HepG2 (cell line): ENCODE measurements at regions not wholly inside any gene's neighbourhood (a gene's known extent, or its start where the extent isn't known, plus 50 kb on each side); places are given as distances from the start of the nearest gene placed in this dataset.

Experiments used
- ATAC-seq: fragments of 200-7000 bp; cut with Tn5 transposase; 3 replicates; pipeline ENCODE4 v1.9.1; 2020; ENCODE audit warnings: mild to moderate bottlenecking, moderate library complexity
- BruUV-seq: library from RNA; stranded (reverse); fragments of 400-500 nt; replicated peaks from 2 replicates; lab custom pipeline; 2021; lab: Mats Ljungman, UMichigan
- CTCF ChIA-PET: fragments of 300-600 bp; formaldehyde crosslinking; extraction: SDS; loops from one replicate; lab custom pipeline; 2021; ENCODE audit warnings: low total read pairs, inconsistent platforms, low intra/inter-chr PET ratio; lab: Yijun Ruan, JAX
- POLR2A ChIA-PET: fragments of 350-600 bp; sonication (Branson Sonifier 250); formaldehyde crosslinking; loops from one replicate; lab custom pipeline; 2020; ENCODE audit warnings: antibody characterized with exemption, inconsistent platforms; lab: Yijun Ruan, JAX
- DNase-seq: peaks from one replicate; pipeline ENCODE4 v3.0.0-alpha.2; 2015; ENCODE audit warnings: low spot score
- FAIRE-seq: peaks from 3 replicates; lab custom pipeline; 2011; peaks lifted over from hg19 to GRCh38; lab: Jason Lieb, UNC
- H2AFZ ChIP-seq: one replicate; pipeline ENCODE4 v1.6.1; 2011; ENCODE audit warnings: low read length, inconsistent platforms
- H3K27ac ChIP-seq: fragments of 300-600 bp; 3 replicates; pipeline ENCODE4 v1.8.0; 2011; ENCODE audit warnings: mixed run types, mild to moderate bottlenecking, mixed read lengths, low read length, inconsistent platforms; ENCODE audit not compliant: insufficient read depth; ENCODE audit errors: extremely low read length
- H3K27me3 ChIP-seq, 2 experiments: fragments of 200-600 bp in 1 of 2; 2 replicates in 1 of 2; 3 replicates in 1 of 2; pipeline versions ENCODE4 v1.6.0 to v1.8.0; 2011; ENCODE audit warnings: low read length in 2 of 2, mild to moderate bottlenecking in 2 of 2, moderate library complexity in 2 of 2, inconsistent platforms in 1 of 2; ENCODE audit not compliant: insufficient read depth in 2 of 2, control insufficient read depth in 1 of 2
- H3K36me3 ChIP-seq, 2 experiments: fragments of 200-600 bp in 1 of 2; replicated peaks in 1 of 2; 2 replicates in 1 of 2; 3 replicates in 1 of 2; pipeline versions ENCODE4 v1.5.1 to v1.8.0; 2011; ENCODE audit warnings: low read length in 2 of 2, inconsistent platforms in 1 of 2; ENCODE audit not compliant: insufficient read depth in 2 of 2, control insufficient read depth in 1 of 2
- H3K4me1 ChIP-seq: 2 replicates; pipeline ENCODE4 v1.5.1; 2012; ENCODE audit warnings: low read length, inconsistent platforms; ENCODE audit not compliant: insufficient read depth
- H3K4me2 ChIP-seq: 2 replicates; pipeline ENCODE4 v1.6.0; 2011; ENCODE audit warnings: low read depth, low read length, inconsistent platforms
- H3K4me3 ChIP-seq, 3 experiments: fragments of 200-600 bp in 1 of 3; sonication (generic), shearing (Covaris generic) in 1 of 3; replicated peaks in 1 of 3; 2 replicates each; pipeline ENCODE4 v1.5.1; 2011 to 2016; ENCODE audit warnings: low read length in 3 of 3, inconsistent platforms in 2 of 3, low read depth in 2 of 3, mild to moderate bottlenecking in 2 of 3, control low read depth in 1 of 3, mixed read lengths in 1 of 3; ENCODE audit not compliant: insufficient read depth in 1 of 3
- H3K79me2 ChIP-seq: one replicate; pipeline ENCODE4 v1.6.1; 2011; ENCODE audit warnings: low read length, inconsistent platforms; ENCODE audit not compliant: insufficient read depth
- H3K9ac ChIP-seq: 2 replicates; pipeline ENCODE4 v1.6.0; 2011; ENCODE audit warnings: mild to moderate bottlenecking, low read depth, low read length, inconsistent platforms; ENCODE audit not compliant: insufficient read depth
- H3K9me3 ChIP-seq: 2 replicates; pipeline ENCODE4 v1.5.1; 2012; ENCODE audit warnings: mild to moderate bottlenecking, low read length
- H4K20me1 ChIP-seq: 2 replicates; pipeline ENCODE4 v1.6.0; 2011; ENCODE audit warnings: inconsistent platforms, mild to moderate bottlenecking, low read length, moderate library complexity; ENCODE audit not compliant: insufficient read depth
- CEBPB ChIP-seq: IDR thresholded peaks from 2 replicates; pipeline ENCODE4 v1.6.1; 2011; ENCODE audit warnings: low read depth, low read length, improper control_type of control experiment, borderline replicate concordance
- GTF2F1 ChIP-seq: fragments of 150-350 bp; IDR thresholded peaks from 2 replicates; pipeline ENCODE4 v1.6.1; 2014; ENCODE audit warnings: low read length
- MXI1 ChIP-seq: IDR thresholded peaks from 3 replicates; pipeline ENCODE4 v1.6.1; 2012; ENCODE audit warnings: low read depth, low read length, inconsistent platforms, borderline replicate concordance
- ZNF331 ChIP-seq: sonication (generic); formaldehyde crosslinking; IDR thresholded peaks from 2 replicates; pipeline ENCODE4 v1.4.0; 2020; ENCODE audit warnings: missing genetic modification reagents
- WGBS: methylation state at CpG from one replicate; pipeline ENCODE4 v1.1.6; 2017; ENCODE audit warnings: low lambda C conversion rate; 5-methylcytosine and 5-hydroxymethylcytosine counted together
- in situ Hi-C: cut with HindIII; loops from 2 replicates; pipeline ENCODE4 v1.10.0; 2017; ENCODE audit warnings: low pct_unique_long_range_greater_than_20kb; ENCODE audit not compliant: extremely low pct_ligation_motif_present
- intact Hi-C: fragments of 100-400 bp; cut with micrococcal nuclease; formaldehyde crosslinking; loops from one replicate; pipeline ENCODE4 v1.10.0; 2022; ENCODE audit not compliant: unreplicated experiment

- Histone ChIP-seq H2AFZ (no peak overlapping the region), H3K4me3 (no peak overlapping the region), H3K4me1 (peaks cover 7% of the 10 kb centered on the region), H4K20me1 (no peaks in the 10 kb centered on the region), H3K36me3 (no peaks in the 10 kb centered on the region), H3K79me2 (no peaks in the 10 kb centered on the region), H3K9ac (no peak overlapping the region), H3K4me2 (no peak overlapping the region), H3K27ac (no peak overlapping the region), H3K27me3 (no peaks in the 10 kb centered on the region), H3K9me3 (no peaks in the 10 kb centered on the region)
- no peak for DNase-seq
- intact Hi-C loops (no loop called here), in situ Hi-C loops (no loop called here)
- no peak for ATAC-seq
- POLR2A ChIA-PET, result no interaction called here
- no TSS peak for BruUV-seq
- CTCF ChIA-PET, result no interaction called here
- FAIRE-seq, result no peak
- no peak for TF ChIP-seq GTF2F1
- 2% methylated on average over 2 of the region's 2 CpGs for WGBS
Observed at GRCh38 chr11:111089759-111090158, 155.8 kb upstream of the POU2AF2 start.

- CTCF ChIA-PET, result no interaction called here
- ATAC-seq, result no peak
- Histone ChIP-seq H3K4me3 (no peak overlapping the region), H3K27ac (no peak overlapping the region), H3K4me2 (no peak overlapping the region), H3K79me2 (no peaks in the 10 kb centered on the region), H3K9me3 (no peaks in the 10 kb centered on the region), H3K27me3 (no peaks in the 10 kb centered on the region), H2AFZ (no peak overlapping the region), H3K36me3 (no peaks in the 10 kb centered on the region), H3K4me1 (peaks cover 7% of the 10 kb centered on the region), H4K20me1 (no peaks in the 10 kb centered on the region), H3K9ac (no peak overlapping the region)
- intact Hi-C loops, result no loop called here
- POLR2A ChIA-PET, result no interaction called here
- WGBS, result 2% methylated on average over 2 of the region's 2 CpGs
- no TSS peak for BruUV-seq
- FAIRE-seq, result no peak
- no peak for TF ChIP-seq MXI1
- no peak for TF ChIP-seq CEBPB
- TF ChIP-seq ZNF331 (CRISPR knock-in tag), result no peak
- in situ Hi-C loops, result no loop called here
- DNase-seq, result no peak
Observed at GRCh38 chr11:111088847-111089355, 156.6 kb upstream of the POU2AF2 start.
